Endodermal cell (in vitro differentiated cells): ENCODE measurements at regions not wholly inside any gene's neighbourhood (a gene's known extent, or its start where the extent isn't known, plus 50 kb on each side); places are given as distances from the start of the nearest gene placed in this dataset.

Source experiments
- DNase-seq: peaks from one replicate; pipeline ENCODE4 v3.0.0-alpha.2; 2017
- H3K27ac ChIP-seq: 2 replicates; pipeline ENCODE4 v1.5.1; 2013; ENCODE audit warnings: mild to moderate bottlenecking, low read depth, low read length, moderate library complexity
- H3K27me3 ChIP-seq: 2 replicates; pipeline ENCODE4 v1.6.1; 2013; ENCODE audit warnings: mild to moderate bottlenecking, low read length, moderate library complexity; ENCODE audit not compliant: insufficient read depth, control insufficient read depth, poor library complexity, severe bottlenecking
- H3K36me3 ChIP-seq: 2 replicates; pipeline ENCODE4 v1.7.0; 2013; ENCODE audit warnings: mild to moderate bottlenecking, low read length, moderate library complexity; ENCODE audit not compliant: control insufficient read depth, insufficient read depth
- H3K4me1 ChIP-seq: one replicate; pipeline ENCODE4 v1.7.0; 2013; ENCODE audit warnings: low read length; ENCODE audit not compliant: control insufficient read depth, insufficient read depth
- H3K4me3 ChIP-seq: 2 replicates; pipeline ENCODE4 v1.5.1; 2013; ENCODE audit warnings: mild to moderate bottlenecking, low read length, moderate library complexity
- H3K9ac ChIP-seq: 2 replicates; pipeline ENCODE4 v1.6.1; 2013; ENCODE audit warnings: mild to moderate bottlenecking, low read length, moderate library complexity; ENCODE audit not compliant: poor library complexity, severe bottlenecking; ENCODE audit errors: extremely low read depth
- H3K9me3 ChIP-seq: 2 replicates; pipeline ENCODE4 v1.6.1; 2013; ENCODE audit warnings: mild to moderate bottlenecking, low read length, moderate library complexity; ENCODE audit not compliant: control insufficient read depth
- H3K27ac Mint-ChIP-seq: 2 replicates; pipeline ENCODE4 v1.8.0; 2020; ENCODE audit warnings: mixed read lengths
- H3K27me3 Mint-ChIP-seq: 2 replicates; pipeline ENCODE4 v1.8.0; 2021; ENCODE audit warnings: mild to moderate bottlenecking, mixed read lengths; ENCODE audit not compliant: insufficient read depth
- H3K36me3 Mint-ChIP-seq: 2 replicates; pipeline ENCODE4 v1.8.0; 2020; ENCODE audit warnings: low read depth, mixed read lengths
- H3K4me1 Mint-ChIP-seq: 2 replicates; pipeline ENCODE4 v1.8.0; 2020; ENCODE audit warnings: mixed read lengths
- H3K4me3 Mint-ChIP-seq: 2 replicates; pipeline ENCODE4 v1.8.0; 2020; ENCODE audit warnings: mild to moderate bottlenecking, moderate library complexity, mixed read lengths
- H3K9me3 Mint-ChIP-seq: 2 replicates; pipeline ENCODE4 v1.8.0; 2020; ENCODE audit warnings: mild to moderate bottlenecking, mixed read lengths
- CTCF ChIP-seq: fragments of 200-600 bp; sonication (generic); conservative IDR thresholded peaks from 2 replicates; pipeline ENCODE4 v1.5.0; 2021; ENCODE audit warnings: antibody characterized with exemption, mild to moderate bottlenecking
- WGBS, 2 experiments: methylation state at CpG; one replicate each; pipeline versions ENCODE4 v1.1.5 to v1.1.7; 2013; ENCODE audit warnings: missing lambda C conversion rate in 2 of 2, mixed read lengths in 1 of 2; ENCODE audit not compliant: insufficient coverage in 1 of 2, insufficient read length in 1 of 2; 5-methylcytosine and 5-hydroxymethylcytosine counted together

- Histone ChIP-seq H3K9me3 (no peaks in the 10 kb centered on the region), H3K9ac (peak overlapping the region; percentile 4), H3K27me3 (no peaks in the 10 kb centered on the region), H3K4me1 (peaks cover 2% of the 10 kb centered on the region), H3K27ac (no peak overlapping the region), H3K4me3 (no peak overlapping the region), H3K36me3 (no peaks in the 10 kb centered on the region)
- Mint-ChIP-seq H3K4me1 (peaks cover 14% of the 10 kb centered on the region), H3K9me3 (no peaks in the 10 kb centered on the region), H3K36me3 (no peaks in the 10 kb centered on the region), H3K4me3 (no peak overlapping the region), H3K27ac (no peak overlapping the region), H3K27me3 (peaks cover 3% of the 10 kb centered on the region)
- TF ChIP-seq CTCF = no peak
- no peak for DNase-seq
These were observed 334.9 kb downstream of the SOX11 start for GRCh38 chr2:6027066-6027465.

- 93 to 97% methylated on average over 3 to 5 of the region's 5 CpGs for WGBS, 2 experiments
- no peaks in the 10 kb centered on the region for H3K36me3 Mint-ChIP-seq
- no peak overlapping the region for H3K4me3 Mint-ChIP-seq
- TF ChIP-seq CTCF = no peak
- no peak overlapping the region for H3K27ac Mint-ChIP-seq
- no peaks in the 10 kb centered on the region for H3K27me3 ChIP-seq
- no peak overlapping the region for H3K9ac ChIP-seq
- peaks cover 2% of the 10 kb centered on the region for H3K4me1 ChIP-seq
- peaks cover 4% of the 10 kb centered on the region for H3K27me3 Mint-ChIP-seq
- peaks cover 14% of the 10 kb centered on the region for H3K4me1 Mint-ChIP-seq
- no peak overlapping the region for H3K27ac ChIP-seq
- no peak for DNase-seq
- no peaks in the 10 kb centered on the region for H3K36me3 ChIP-seq
- H3K9me3 ChIP-seq = no peaks in the 10 kb centered on the region
- H3K4me3 ChIP-seq = no peak overlapping the region
- H3K9me3 Mint-ChIP-seq = no peaks in the 10 kb centered on the region
These were observed 339.1 kb downstream of the SOX11 start for GRCh38 chr2:6031200-6031867.

- H3K27me3 Mint-ChIP-seq = peaks cover 2% of the 10 kb centered on the region
- no peak overlapping the region for H3K9ac ChIP-seq
- H3K36me3 Mint-ChIP-seq = no peaks in the 10 kb centered on the region
These were observed 344.0 kb downstream of the SOX11 start for GRCh38 chr2:6036211-6036610.

More at GRCh38 chr2:6036211-6036610, 344.0 kb downstream of the SOX11 start:
- Histone ChIP-seq H3K4me3 (no peak overlapping the region), H3K36me3 (no peaks in the 10 kb centered on the region), H3K9me3 (no peaks in the 10 kb centered on the region), H3K27me3 (peaks cover 6% of the 10 kb centered on the region), H3K27ac (no peak overlapping the region), H3K4me1 (peaks cover 3% of the 10 kb centered on the region)
- H3K4me3 Mint-ChIP-seq = no peak overlapping the region
- H3K9me3 Mint-ChIP-seq = no peaks in the 10 kb centered on the region
- TF ChIP-seq CTCF = no peak
- DNase-seq = no peak
- peaks cover 13% of the 10 kb centered on the region for H3K4me1 Mint-ChIP-seq
- WGBS, 2 experiments = 96 to 100% methylated on average over 2 to 4 of the region's 4 CpGs
- H3K27ac Mint-ChIP-seq = no peak overlapping the region
